ENCODE measurements at regions not wholly inside any gene's neighbourhood (a gene's known extent, or its start where the extent isn't known, plus 50 kb on each side); places are given as distances from the start of the nearest gene placed in this dataset.

DNA sequence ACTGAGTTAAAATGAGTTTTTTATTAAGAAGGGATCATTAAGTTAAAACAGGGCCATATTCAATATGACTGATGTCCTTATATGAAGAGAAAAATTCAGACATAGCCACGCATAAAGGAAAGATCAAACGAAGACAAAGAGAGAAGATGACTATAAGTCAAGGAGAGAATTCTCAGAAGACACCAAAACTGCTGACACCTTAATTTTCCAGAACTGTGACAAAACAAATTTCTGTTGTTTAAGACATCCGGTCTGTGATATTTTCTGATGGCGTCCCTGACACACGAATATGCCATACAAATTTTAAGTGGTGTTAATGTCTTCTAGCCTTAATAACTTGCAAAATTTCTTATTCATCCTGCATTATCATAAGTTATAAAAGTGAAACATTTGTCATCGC, 1325.2 kb upstream of the DDX18 start:
- Histone ChIP-seq H3K27me3 (replicated peaks in 1 of 2; ENCODE audit: control insufficient read depth in 2 of 2, insufficient read depth in 2 of 2, low read length in 1 of 2) (no peaks in the 10 kb centered on the region), H3K36me3 (ENCODE audit: control insufficient read depth in 2 of 2, insufficient read depth in 2 of 2, low read length in 1 of 2) (no peaks in the 10 kb centered on the region), H3K4me3 (no peak overlapping the region), H3K9ac (ENCODE audit: control insufficient read depth, insufficient read depth, low read length) (no peak overlapping the region), H3K27ac (ENCODE audit: control insufficient read depth, insufficient read depth) (no peak overlapping the region), H2AFZ (ENCODE audit: control insufficient read depth, low read depth, low read length) (no peak overlapping the region), H3K79me2 (ENCODE audit: control insufficient read depth, insufficient read depth, low read length) (no peaks in the 10 kb centered on the region), H3K4me2 (ENCODE audit: control insufficient read depth, insufficient read depth) (no peak overlapping the region), H4K20me1 (ENCODE audit: control insufficient read depth, insufficient read depth) (no peaks in the 10 kb centered on the region), H3K4me1 (ENCODE audit: control insufficient read depth, insufficient read depth, low read length) (no peaks in the 10 kb centered on the region), H3K9me3 (replicated peaks; ENCODE audit: control insufficient read depth, insufficient read depth, low read length) (no peaks in the 10 kb centered on the region; the same call in 2 of the 3 replicates)
- in situ Hi-C loops (cut with MboI) (no loop called here), intact Hi-C loops (cut with micrococcal nuclease; ENCODE audit: unreplicated experiment) (no loop called here)
- DNase-seq (ENCODE audit: low read depth, low spot score) (no peak), FAIRE-seq (no peak), ATAC-seq (no peak)
- ChIA-PET POLR2A (no interaction called here), SMC1A (ENCODE audit: uncharacterized antibody, unreplicated experiment) (no interaction called here), CTCF (no interaction called here), RAD21 (ENCODE audit: unreplicated experiment) (no interaction called here)
- WGBS (ENCODE audit: insufficient coverage, insufficient replicate concordance, low lambda C conversion rate, missing lambda C conversion rate), result 22% methylated on average over 6 of the region's 6 CpGs
- BruUV-seq (replicated peaks), result no TSS peak
- no peak for TF ChIP-seq PML (IDR thresholded peaks at IDR 0.05; ENCODE audit: low read length)
- no peak for TF ChIP-seq GABPA (IDR thresholded peaks at IDR 0.05; ENCODE audit: low read depth)
- no peak for TF ChIP-seq HDGF (IDR thresholded peaks at IDR 0.05)
- no peak for TF ChIP-seq SUPT20H (IDR thresholded peaks at IDR 0.05; ENCODE audit: borderline replicate concordance, control insufficient read depth, low read depth, low read length)
- no peak for TF ChIP-seq BACH1 (IDR thresholded peaks at IDR 0.05; ENCODE audit: borderline replicate concordance)
- TF ChIP-seq EP300 (IDR thresholded peaks at IDR 0.05; ENCODE audit: borderline replicate concordance in 1 of 2, control insufficient read depth in 1 of 2, low read depth in 2 of 2, low read length in 2 of 2), result no peak
- TF ChIP-seq, protein P1, sequence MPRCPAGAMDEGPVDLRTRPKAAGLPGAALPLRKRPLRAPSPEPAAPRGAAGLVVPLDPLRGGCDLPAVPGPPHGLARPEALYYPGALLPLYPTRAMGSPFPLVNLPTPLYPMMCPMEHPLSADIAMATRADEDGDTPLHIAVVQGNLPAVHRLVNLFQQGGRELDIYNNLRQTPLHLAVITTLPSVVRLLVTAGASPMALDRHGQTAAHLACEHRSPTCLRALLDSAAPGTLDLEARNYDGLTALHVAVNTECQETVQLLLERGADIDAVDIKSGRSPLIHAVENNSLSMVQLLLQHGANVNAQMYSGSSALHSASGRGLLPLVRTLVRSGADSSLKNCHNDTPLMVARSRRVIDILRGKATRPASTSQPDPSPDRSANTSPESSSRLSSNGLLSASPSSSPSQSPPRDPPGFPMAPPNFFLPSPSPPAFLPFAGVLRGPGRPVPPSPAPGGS (IDR thresholded peaks at IDR 0.05; ENCODE audit: borderline replicate concordance, insufficient read depth, low read depth, low read length, poor library complexity, severe bottlenecking), result no peak
- TF ChIP-seq, protein P2, sequence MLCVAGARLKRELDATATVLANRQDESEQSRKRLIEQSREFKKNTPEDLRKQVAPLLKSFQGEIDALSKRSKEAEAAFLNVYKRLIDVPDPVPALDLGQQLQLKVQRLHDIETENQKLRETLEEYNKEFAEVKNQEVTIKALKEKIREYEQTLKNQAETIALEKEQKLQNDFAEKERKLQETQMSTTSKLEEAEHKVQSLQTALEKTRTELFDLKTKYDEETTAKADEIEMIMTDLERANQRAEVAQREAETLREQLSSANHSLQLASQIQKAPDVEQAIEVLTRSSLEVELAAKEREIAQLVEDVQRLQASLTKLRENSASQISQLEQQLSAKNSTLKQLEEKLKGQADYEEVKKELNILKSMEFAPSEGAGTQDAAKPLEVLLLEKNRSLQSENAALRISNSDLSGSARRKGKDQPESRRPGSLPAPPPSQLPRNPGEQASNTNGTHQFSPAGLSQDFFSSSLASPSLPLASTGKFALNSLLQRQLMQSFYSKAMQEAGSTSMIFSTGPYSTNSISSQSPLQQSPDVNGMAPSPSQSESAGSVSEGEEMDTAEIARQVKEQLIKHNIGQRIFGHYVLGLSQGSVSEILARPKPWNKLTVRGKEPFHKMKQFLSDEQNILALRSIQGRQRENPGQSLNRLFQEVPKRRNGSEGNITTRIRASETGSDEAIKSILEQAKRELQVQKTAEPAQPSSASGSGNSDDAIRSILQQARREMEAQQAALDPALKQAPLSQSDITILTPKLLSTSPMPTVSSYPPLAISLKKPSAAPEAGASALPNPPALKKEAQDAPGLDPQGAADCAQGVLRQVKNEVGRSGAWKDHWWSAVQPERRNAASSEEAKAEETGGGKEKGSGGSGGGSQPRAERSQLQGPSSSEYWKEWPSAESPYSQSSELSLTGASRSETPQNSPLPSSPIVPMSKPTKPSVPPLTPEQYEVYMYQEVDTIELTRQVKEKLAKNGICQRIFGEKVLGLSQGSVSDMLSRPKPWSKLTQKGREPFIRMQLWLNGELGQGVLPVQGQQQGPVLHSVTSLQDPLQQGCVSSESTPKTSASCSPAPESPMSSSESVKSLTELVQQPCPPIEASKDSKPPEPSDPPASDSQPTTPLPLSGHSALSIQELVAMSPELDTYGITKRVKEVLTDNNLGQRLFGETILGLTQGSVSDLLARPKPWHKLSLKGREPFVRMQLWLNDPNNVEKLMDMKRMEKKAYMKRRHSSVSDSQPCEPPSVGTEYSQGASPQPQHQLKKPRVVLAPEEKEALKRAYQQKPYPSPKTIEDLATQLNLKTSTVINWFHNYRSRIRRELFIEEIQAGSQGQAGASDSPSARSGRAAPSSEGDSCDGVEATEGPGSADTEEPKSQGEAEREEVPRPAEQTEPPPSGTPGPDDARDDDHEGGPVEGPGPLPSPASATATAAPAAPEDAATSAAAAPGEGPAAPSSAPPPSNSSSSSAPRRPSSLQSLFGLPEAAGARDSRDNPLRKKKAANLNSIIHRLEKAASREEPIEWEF (IDR thresholded peaks at IDR 0.05; ENCODE audit: insufficient replicate concordance, low read depth, low read length), result no peak
- no peak for TF ChIP-seq FOXM1 (IDR thresholded peaks at IDR 0.05; ENCODE audit: low read depth, low read length)
- no peak for TF ChIP-seq SMC3 (IDR thresholded peaks at IDR 0.05; ENCODE audit: borderline replicate concordance, low read length)
- no peak for TF ChIP-seq PAX5 (IDR thresholded peaks at IDR 0.05; ENCODE audit: borderline replicate concordance, low read depth, low read length)
- no peak for TF ChIP-seq NR2F1 (conservative IDR thresholded peaks at IDR 0.05)
- TF ChIP-seq, protein P3, sequence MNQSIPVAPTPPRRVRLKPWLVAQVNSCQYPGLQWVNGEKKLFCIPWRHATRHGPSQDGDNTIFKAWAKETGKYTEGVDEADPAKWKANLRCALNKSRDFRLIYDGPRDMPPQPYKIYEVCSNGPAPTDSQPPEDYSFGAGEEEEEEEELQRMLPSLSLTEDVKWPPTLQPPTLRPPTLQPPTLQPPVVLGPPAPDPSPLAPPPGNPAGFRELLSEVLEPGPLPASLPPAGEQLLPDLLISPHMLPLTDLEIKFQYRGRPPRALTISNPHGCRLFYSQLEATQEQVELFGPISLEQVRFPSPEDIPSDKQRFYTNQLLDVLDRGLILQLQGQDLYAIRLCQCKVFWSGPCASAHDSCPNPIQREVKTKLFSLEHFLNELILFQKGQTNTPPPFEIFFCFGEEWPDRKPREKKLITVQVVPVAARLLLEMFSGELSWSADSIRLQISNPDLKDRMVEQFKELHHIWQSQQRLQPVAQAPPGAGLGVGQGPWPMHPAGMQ (IDR thresholded peaks at IDR 0.05; ENCODE audit: borderline replicate concordance), result no peak
- no peak for TF ChIP-seq STAT1 (conservative IDR thresholded peaks at IDR 0.05)
- no peak for TF ChIP-seq MTA3 (IDR thresholded peaks at IDR 0.05; ENCODE audit: borderline replicate concordance, low read length)

Data from GM12878 (cell line).